Erythroblast (primary cell): ENCODE measurements at regions not wholly inside any gene's neighbourhood (a gene's known extent, or its start where the extent isn't known, plus 50 kb on each side); places are given as distances from the start of the nearest gene placed in this dataset.

Experiments used
- GATA1 ChIP-seq: IDR thresholded peaks from 2 replicates; pipeline ENCODE4 v1.6.1; 2011; ENCODE audit warnings: low read depth, mild to moderate bottlenecking, control low read depth, low read length, moderate library complexity
- POLR2A ChIP-seq: IDR thresholded peaks from 2 replicates; pipeline ENCODE4 v1.6.1; 2011; ENCODE audit warnings: mild to moderate bottlenecking, low read length

DNA sequence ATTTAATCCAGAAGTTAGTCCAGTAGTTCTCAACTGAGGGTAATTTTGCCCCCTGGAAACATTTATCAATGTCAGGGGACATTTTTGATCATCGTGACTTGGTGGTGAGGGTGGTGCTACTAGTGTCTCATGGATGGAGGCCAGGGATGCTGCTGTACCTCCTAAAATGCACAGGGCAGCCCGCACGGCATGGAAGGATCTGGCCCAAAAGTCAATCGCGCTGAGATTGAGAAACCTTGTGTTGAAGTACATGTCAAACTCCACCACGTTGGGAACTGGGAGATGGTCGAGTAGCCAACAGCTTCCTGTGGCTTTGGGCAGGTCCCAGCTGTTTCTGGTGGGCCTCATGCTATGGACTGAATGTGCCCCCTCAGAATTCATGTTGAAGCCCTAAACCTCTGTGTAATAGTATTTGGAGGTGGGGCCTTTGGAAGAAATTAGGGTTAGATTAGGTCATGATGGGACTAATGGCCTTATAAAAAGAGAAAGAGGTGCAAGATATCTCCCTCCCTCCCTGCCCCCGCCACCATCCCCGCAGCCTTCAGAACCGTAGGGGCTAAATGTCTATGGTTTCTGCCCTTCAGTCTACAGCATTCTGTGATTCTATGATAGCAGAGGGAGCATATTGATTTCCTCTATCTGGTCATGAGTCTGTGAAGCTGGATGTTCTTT, 259.7 kb downstream of the MYCN start:
- TF ChIP-seq POLR2A = no peak
- no peak for TF ChIP-seq GATA1
